Cardiac muscle cell (in vitro differentiated cells and primary cell): ENCODE measurements at regions not wholly inside any gene's neighbourhood (a gene's known extent, or its start where the extent isn't known, plus 50 kb on each side); places are given as distances from the start of the nearest gene placed in this dataset.
"Not testable (repeated sequence)": the region's sequence is repeated elsewhere in the genome, so short reads cannot be mapped to it uniquely, and the experiment has no call there.

Experiments used
- DNase-seq, 2 donors: peaks; one replicate each; pipeline versions ENCODE4 v3.0.0 to v3.0.0-alpha.2; 2010 to 2017; ENCODE audit warnings: low read depth in 1 of 2, low spot score in 1 of 2
- H3K27ac ChIP-seq: fragments of 200-600 bp; sonication (generic); 2 replicates; pipeline ENCODE4 v1.5.1; 2016
- H3K27me3 ChIP-seq: fragments of 200-600 bp; sonication (generic); 2 replicates; pipeline ENCODE4 v1.6.0; 2016; ENCODE audit warnings: control low read depth
- H3K36me3 ChIP-seq: fragments of 200-600 bp; sonication (generic); 2 replicates; pipeline ENCODE4 v1.5.1; 2016; ENCODE audit warnings: control low read depth
- H3K4me1 ChIP-seq: fragments of 200-600 bp; sonication (generic); 2 replicates; pipeline ENCODE4 v1.8.1; 2017; ENCODE audit warnings: low read depth, mild to moderate bottlenecking, mixed run types
- H3K4me3 ChIP-seq: fragments of 200-600 bp; sonication (generic); 2 replicates; pipeline ENCODE4 v1.5.1; 2016; ENCODE audit warnings: mild to moderate bottlenecking
- H3K9me3 ChIP-seq: fragments of 200-600 bp; sonication (generic); 2 replicates; pipeline ENCODE4 v1.5.1; 2017; ENCODE audit warnings: low read depth, mild to moderate bottlenecking, control low read depth
- CTCF ChIP-seq: IDR thresholded peaks from 2 replicates; pipeline ENCODE4 v1.5.1; 2012; ENCODE audit warnings: low read depth, mild to moderate bottlenecking, low read length

GRCh38 chr18:67132919-67133318 lies 383.6 kb downstream of the DSEL start:
- H3K4me3 ChIP-seq, result no peak overlapping the region
- no peaks in the 10 kb centered on the region for H3K4me1 ChIP-seq

GRCh38 chr18:67131498-67131897 lies 385.0 kb downstream of the DSEL start:
- H3K27me3 ChIP-seq, result no peaks in the 10 kb centered on the region
- no peaks in the 10 kb centered on the region for H3K9me3 ChIP-seq
- no peak for DNase-seq
- H3K36me3 ChIP-seq, result no peaks in the 10 kb centered on the region
- H3K27ac ChIP-seq, result no peak overlapping the region
- H3K4me1 ChIP-seq, result no peaks in the 10 kb centered on the region
- H3K4me3 ChIP-seq, result no peak overlapping the region
- TF ChIP-seq CTCF, result no peak

More at GRCh38 chr18:67132919-67133318, 383.6 kb downstream of the DSEL start:
- Histone ChIP-seq H3K9me3 (no peaks in the 10 kb centered on the region), H3K36me3 (no peaks in the 10 kb centered on the region), H3K27ac (no peak overlapping the region), H3K27me3 (no peaks in the 10 kb centered on the region)
- DNase-seq, result no peak
- no peak for TF ChIP-seq CTCF

- not testable (repeated sequence) for H3K27me3 ChIP-seq, H3K27ac ChIP-seq, H3K4me3 ChIP-seq, H3K36me3 ChIP-seq, DNase-seq, H3K9me3 ChIP-seq, H3K4me1 ChIP-seq
Observed at GRCh38 chr18:67126751-67127150, 389.8 kb downstream of the DSEL start.

GRCh38 chr18:67123901-67124300 lies 392.6 kb downstream of the DSEL start:
- no peak for TF ChIP-seq CTCF
- H3K4me3 ChIP-seq, result no peak overlapping the region
- no peaks in the 10 kb centered on the region for H3K4me1 ChIP-seq
- H3K27ac ChIP-seq, result no peak overlapping the region
- H3K9me3 ChIP-seq, result no peaks in the 10 kb centered on the region
- H3K27me3 ChIP-seq, result no peaks in the 10 kb centered on the region
- no peak for DNase-seq
- H3K36me3 ChIP-seq, result no peaks in the 10 kb centered on the region

- Histone ChIP-seq H3K4me3 (no peak overlapping the region), H3K27me3 (no peaks in the 10 kb centered on the region), H3K27ac (no peak overlapping the region), H3K9me3 (no peaks in the 10 kb centered on the region), H3K36me3 (no peaks in the 10 kb centered on the region), H3K4me1 (no peaks in the 10 kb centered on the region)
- TF ChIP-seq CTCF, result no peak
- no peak for DNase-seq
Observed at GRCh38 chr18:67117804-67118203, 398.7 kb downstream of the DSEL start.

- Histone ChIP-seq H3K4me3 (no peak overlapping the region), H3K36me3 (no peaks in the 10 kb centered on the region), H3K4me1 (no peaks in the 10 kb centered on the region), H3K27ac (no peak overlapping the region), H3K27me3 (no peaks in the 10 kb centered on the region), H3K9me3 (no peaks in the 10 kb centered on the region)
- no peak for DNase-seq
- no peak for TF ChIP-seq CTCF
Observed at GRCh38 chr18:67109535-67109934, 407.0 kb downstream of the DSEL start.
